H9 (cell line): ENCODE measurements at regions not wholly inside any gene's neighbourhood (a gene's known extent, or its start where the extent isn't known, plus 50 kb on each side); places are given as distances from the start of the nearest gene placed in this dataset.
"Not testable (repeated sequence)": the region's sequence is repeated elsewhere in the genome, so short reads cannot be mapped to it uniquely, and the experiment has no call there.

Experiments
- DNase-seq: peaks from one replicate; pipeline ENCODE4 v3.0.0-alpha.2; 2017
- H2AFZ ChIP-seq: one replicate; pipeline ENCODE4 v1.6.1; 2013; ENCODE audit warnings: mild to moderate bottlenecking, low read length, control low read depth, moderate library complexity
- H2AK5ac ChIP-seq: 2 replicates; pipeline ENCODE4 v1.6.1; 2013; ENCODE audit warnings: low read length, control low read depth, mixed read lengths; ENCODE audit not compliant: insufficient read length
- H2BK120ac ChIP-seq: one replicate; pipeline ENCODE4 v1.6.1; 2013; ENCODE audit warnings: low read depth, mild to moderate bottlenecking, low read length, control low read depth, inconsistent platforms; ENCODE audit not compliant: poor library complexity, severe bottlenecking
- H2BK12ac ChIP-seq: 2 replicates; pipeline ENCODE4 v1.6.1; 2013; ENCODE audit warnings: low read length, control low read depth, mixed read lengths, low read depth; ENCODE audit not compliant: insufficient read length
- H2BK15ac ChIP-seq: 2 replicates; pipeline ENCODE4 v1.6.1; 2013; ENCODE audit warnings: low read depth, low read length, control low read depth
- H2BK20ac ChIP-seq: one replicate; pipeline ENCODE4 v1.6.1; 2013; ENCODE audit warnings: low read depth, mild to moderate bottlenecking, low read length, control low read depth, inconsistent platforms; ENCODE audit not compliant: poor library complexity, severe bottlenecking
- H2BK5ac ChIP-seq: 2 replicates; pipeline ENCODE4 v1.6.1; 2013; ENCODE audit warnings: low read length, control low read depth, mixed read lengths; ENCODE audit not compliant: insufficient read length
- H3K14ac ChIP-seq: 2 replicates; pipeline ENCODE4 v1.6.1; 2013; ENCODE audit warnings: low read length, control low read depth; ENCODE audit not compliant: insufficient read depth
- H3K18ac ChIP-seq: 2 replicates; pipeline ENCODE4 v1.6.1; 2013; ENCODE audit warnings: low read depth, mild to moderate bottlenecking, mixed read lengths, low read length, control low read depth; ENCODE audit not compliant: insufficient read length
- H3K23ac ChIP-seq: 2 replicates; pipeline ENCODE4 v1.6.1; 2013; ENCODE audit warnings: low read length, control low read depth, mixed read lengths, low read depth; ENCODE audit not compliant: insufficient read length
- H3K23me2 ChIP-seq: 2 replicates; pipeline ENCODE4 v1.6.1; 2013; ENCODE audit warnings: low read depth, mild to moderate bottlenecking, mixed read lengths, low read length, control low read depth; ENCODE audit not compliant: insufficient read length, poor library complexity, severe bottlenecking
- H3K27ac ChIP-seq: 2 replicates; pipeline ENCODE4 v1.5.1; 2013; ENCODE audit warnings: low read length, control low read depth, mixed read lengths, low read depth; ENCODE audit not compliant: insufficient read length
- H3K27me3 ChIP-seq: 2 replicates; pipeline ENCODE4 v1.6.1; 2013; ENCODE audit warnings: low read length, control low read depth, inconsistent platforms; ENCODE audit not compliant: insufficient read depth
- H3K4ac ChIP-seq: 2 replicates; pipeline ENCODE4 v1.6.1; 2013; ENCODE audit warnings: low read depth, mild to moderate bottlenecking, control low read depth, inconsistent platforms, low read length, moderate library complexity
- H3K4me1 ChIP-seq: 2 replicates; pipeline ENCODE4 v1.6.1; 2013; ENCODE audit warnings: low read length, control low read depth, inconsistent platforms; ENCODE audit not compliant: insufficient read depth
- H3K4me2 ChIP-seq: 2 replicates; pipeline ENCODE4 v1.6.1; 2013; ENCODE audit warnings: low read length, control low read depth, mixed read lengths; ENCODE audit not compliant: insufficient read length, insufficient read depth
- H3K56ac ChIP-seq: 2 replicates; pipeline ENCODE4 v1.6.1; 2013; ENCODE audit warnings: low read depth, mild to moderate bottlenecking, mixed read lengths, low read length, control low read depth; ENCODE audit not compliant: insufficient read length
- H3K79me1 ChIP-seq: 2 replicates; pipeline ENCODE4 v1.6.1; 2013; ENCODE audit warnings: low read depth, mild to moderate bottlenecking, moderate library complexity, low read length, control low read depth, inconsistent platforms; ENCODE audit not compliant: insufficient read depth, poor library complexity, severe bottlenecking
- H3K79me2 ChIP-seq: 2 replicates; pipeline ENCODE4 v1.6.1; 2013; ENCODE audit warnings: low read length, control low read depth, inconsistent platforms; ENCODE audit not compliant: insufficient read depth
- H3K9ac ChIP-seq: 2 replicates; pipeline ENCODE4 v1.6.1; 2013; ENCODE audit warnings: low read length, control low read depth, mixed read lengths; ENCODE audit not compliant: insufficient read length; ENCODE audit errors: extremely low read depth
- H3K9me3 ChIP-seq: one replicate; pipeline ENCODE4 v1.6.1; 2013; ENCODE audit warnings: low read depth, low read length, inconsistent platforms; ENCODE audit not compliant: control insufficient read depth
- H3T11ph ChIP-seq: one replicate; pipeline ENCODE4 v1.6.1; 2013; ENCODE audit warnings: mild to moderate bottlenecking, low read length, control low read depth, inconsistent platforms
- H4K20me1 ChIP-seq: one replicate; pipeline ENCODE4 v1.6.1; 2013; ENCODE audit not compliant: control insufficient read depth, insufficient read length, insufficient read depth
- H4K5ac ChIP-seq: 2 replicates; pipeline ENCODE4 v1.6.1; 2013; ENCODE audit warnings: low read depth, mild to moderate bottlenecking, mixed read lengths, low read length, control low read depth; ENCODE audit not compliant: insufficient read length
- H4K8ac ChIP-seq: replicated peaks from 2 replicates; pipeline ENCODE4 v1.6.1; 2013; ENCODE audit warnings: low read length, control low read depth, mixed read lengths, low read depth; ENCODE audit not compliant: insufficient read length
- H4K91ac ChIP-seq: 2 replicates; pipeline ENCODE4 v1.6.1; 2013; ENCODE audit warnings: low read depth, mild to moderate bottlenecking, moderate library complexity, mixed read lengths, low read length, control low read depth; ENCODE audit not compliant: insufficient read length
- H3K27ac Mint-ChIP-seq, 3 experiments: 2 replicates in 2 of 3; 3 replicates in 1 of 3; pipeline ENCODE4 v1.8.0; 2020 to 2021; ENCODE audit warnings: mixed read lengths in 3 of 3, mild to moderate bottlenecking in 1 of 3, moderate library complexity in 1 of 3
- H3K27me3 Mint-ChIP-seq: 2 replicates; pipeline ENCODE4 v1.8.0; 2021; ENCODE audit warnings: low read depth, mild to moderate bottlenecking, moderate library complexity, mixed read lengths
- H3K36me3 Mint-ChIP-seq, 3 experiments: 2 replicates in 2 of 3; 3 replicates in 1 of 3; pipeline ENCODE4 v1.8.0; 2020 to 2021; ENCODE audit warnings: low read depth in 3 of 3, mixed read lengths in 3 of 3; ENCODE audit not compliant: insufficient read depth in 1 of 3
- H3K4me1 Mint-ChIP-seq, 2 experiments: 2 replicates each; pipeline ENCODE4 v1.8.0; 2020; ENCODE audit warnings: mixed read lengths in 2 of 2
- H3K4me3 Mint-ChIP-seq, 2 experiments: 2 replicates in 1 of 2; 3 replicates in 1 of 2; pipeline ENCODE4 v1.8.0; 2020 to 2021; ENCODE audit warnings: mild to moderate bottlenecking in 2 of 2, mixed read lengths in 2 of 2, moderate library complexity in 1 of 2
- H3K9me3 Mint-ChIP-seq, 2 experiments: 2 replicates in 1 of 2; 3 replicates in 1 of 2; pipeline ENCODE4 v1.8.0; 2020; ENCODE audit warnings: mild to moderate bottlenecking in 2 of 2, mixed read lengths in 2 of 2, moderate library complexity in 1 of 2
- WGBS: extraction: QIAGEN DNeasy Blood & Tissue Kit; methylation state at CpG from one replicate; pipeline ENCODE4 v1.1.7; 2013; ENCODE audit warnings: missing lambda C conversion rate, low lambda C conversion rate, mixed read lengths; ENCODE audit not compliant: insufficient read length; ENCODE audit errors: extremely low coverage; 5-methylcytosine and 5-hydroxymethylcytosine counted together

GRCh38 chr4:148637453-148637852 lies 195.2 kb upstream of the NR3C2 start:
- not testable (repeated sequence) for H3K14ac ChIP-seq, H3K79me2 ChIP-seq, H2BK120ac ChIP-seq, H2BK15ac ChIP-seq, H2AFZ ChIP-seq, H3K4me3 Mint-ChIP-seq, H3K23ac ChIP-seq, H3K4me1 ChIP-seq, H2BK12ac ChIP-seq, H3K27ac Mint-ChIP-seq, H3K27ac ChIP-seq, H3K27me3 ChIP-seq, H3K56ac ChIP-seq, H3K4me1 Mint-ChIP-seq, H4K8ac ChIP-seq, H3T11ph ChIP-seq, H3K18ac ChIP-seq, H4K5ac ChIP-seq, H3K27me3 Mint-ChIP-seq, H3K4ac ChIP-seq, H3K9me3 ChIP-seq, DNase-seq, H2BK5ac ChIP-seq, H3K23me2 ChIP-seq, H2BK20ac ChIP-seq, H2AK5ac ChIP-seq, H3K79me1 ChIP-seq, H3K9ac ChIP-seq, H4K20me1 ChIP-seq, H3K4me2 ChIP-seq, H4K91ac ChIP-seq
- H3K9me3 Mint-ChIP-seq = peaks cover 38 to 41% of the 10 kb centered on the region in 2 experiments
- H3K36me3 Mint-ChIP-seq = peaks cover 18 to 33% (median 26%) of the 10 kb centered on the region in 3 experiments
- no CpG with 5 or more reads among the region's 3 CpGs for WGBS
